DMS53 (cell line): ENCODE measurements at regions not wholly inside any gene's neighbourhood (a gene's known extent, or its start where the extent isn't known, plus 50 kb on each side); places are given as distances from the start of the nearest gene placed in this dataset.
"Not testable (repeated sequence)": the region's sequence is repeated elsewhere in the genome, so short reads cannot be mapped to it uniquely, and the experiment has no call there.

Source experiments
- DNase-seq: peaks from one replicate; lab custom pipeline; 2025; lab: John Stamatoyannopoulos, UW

- DNase-seq = peak; percentile 78
These were observed 51.6 kb upstream of the MPP7 start for GRCh38 chr10:28354511-28354910.

- no peak for DNase-seq
These were observed 52.5 kb upstream of the MPP7 start for GRCh38 chr10:28355376-28355775.

DNA sequence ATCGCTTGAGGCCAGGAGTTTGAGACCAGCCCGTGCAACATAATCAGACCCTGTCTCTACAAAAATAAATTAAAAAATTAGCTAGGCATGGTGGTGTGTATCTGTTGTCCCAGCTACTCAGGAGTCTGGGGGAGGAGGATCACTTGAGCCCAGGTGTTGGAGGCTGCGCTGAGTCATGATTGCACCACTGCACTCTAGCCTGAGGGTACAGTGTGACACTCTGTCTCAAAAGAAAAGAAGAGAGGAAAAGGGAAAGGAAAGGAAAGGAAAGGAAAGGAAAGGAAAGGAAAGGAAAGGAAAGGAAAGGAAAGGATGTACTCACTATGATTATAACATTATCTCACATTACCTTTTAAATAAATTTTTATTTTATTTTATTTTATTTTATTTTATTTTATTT is 56.5 kb upstream of the MPP7 start:
- no peak for DNase-seq

- no peak for DNase-seq
These were observed 57.3 kb upstream of the MPP7 start for GRCh38 chr10:28360175-28360574.

- no peak for DNase-seq
These were observed 60.5 kb upstream of the MPP7 start for GRCh38 chr10:28363376-28363775.

- peak; percentile 78 for DNase-seq
These were observed 63.0 kb upstream of the MPP7 start for GRCh38 chr10:28365840-28366239.

GRCh38 chr10:28366994-28367393 is 64.1 kb upstream of the MPP7 start:
- DNase-seq = no peak

- DNase-seq = no peak
These were observed 64.5 kb upstream of the MPP7 start for GRCh38 chr10:28367413-28367812.

GRCh38 chr10:28367929-28368484 is 65.1 kb upstream of the MPP7 start:
- no peak for DNase-seq

GRCh38 chr10:28370107-28370835 is 67.4 kb upstream of the MPP7 start:
- DNase-seq = no peak

DNA sequence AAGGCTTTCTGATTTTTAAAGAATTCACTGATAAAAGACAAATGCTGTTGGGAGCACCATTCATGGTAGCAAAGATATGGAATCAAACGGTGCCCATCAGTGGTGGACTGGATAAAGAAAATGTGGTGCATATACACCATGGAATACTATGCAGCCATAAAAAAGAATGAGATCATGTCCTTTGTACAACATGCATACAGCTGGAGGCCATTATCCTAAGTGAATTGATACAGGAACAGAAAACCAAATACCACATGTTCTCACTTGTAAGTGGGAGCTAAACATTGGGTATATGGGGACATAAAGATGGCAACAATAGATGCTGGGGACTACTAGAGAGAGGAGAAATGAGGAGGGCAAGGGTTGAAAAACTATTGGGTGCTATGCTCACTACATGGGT is 68.8 kb upstream of the MPP7 start:
- DNase-seq = not testable (repeated sequence)

- no peak for DNase-seq
These were observed 71.2 kb upstream of the MPP7 start for GRCh38 chr10:28374036-28374435.

DNA sequence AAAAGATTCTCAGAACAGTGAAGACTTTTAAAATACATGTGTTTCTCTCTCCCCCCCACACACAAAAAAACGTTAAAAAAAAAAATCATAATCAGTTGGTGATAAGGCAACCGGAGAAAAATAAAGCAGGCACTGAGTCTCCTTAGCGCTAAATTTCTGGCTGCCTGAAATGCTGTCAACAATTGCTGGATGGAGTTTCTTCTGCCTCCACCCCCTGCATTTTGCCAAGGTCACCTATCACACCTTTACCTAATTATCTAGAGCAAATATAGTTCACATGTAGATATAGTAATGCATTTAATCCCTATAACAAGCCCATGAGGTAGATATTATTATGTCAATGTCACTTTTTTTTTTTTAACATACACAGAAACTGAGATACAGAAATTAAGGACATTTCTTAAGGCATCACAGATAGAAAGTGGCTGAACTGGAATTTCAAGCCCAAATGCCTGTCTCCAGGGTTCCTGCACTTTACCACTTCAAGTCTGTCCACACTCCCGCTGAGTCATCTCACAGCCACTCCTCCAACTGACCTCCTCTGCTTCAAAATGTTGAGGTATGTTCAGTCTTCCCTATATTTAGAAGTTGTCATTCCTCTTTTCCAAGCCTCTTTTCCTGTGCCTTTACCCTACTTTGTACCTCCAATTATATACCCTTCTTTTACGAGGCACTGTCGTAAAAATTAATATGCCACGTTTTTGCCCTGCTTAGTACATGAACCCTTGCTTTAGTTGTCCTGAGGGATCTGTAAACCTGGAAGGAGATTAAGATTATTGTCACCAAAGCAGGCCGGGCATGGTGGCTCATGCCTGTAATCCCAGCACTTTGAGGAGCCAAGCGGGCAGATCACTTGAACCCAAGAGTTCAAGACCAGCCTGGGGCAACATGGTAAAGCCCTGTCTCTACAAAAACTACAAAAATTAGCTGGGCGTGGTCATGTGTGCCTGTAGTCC is 72.8 kb upstream of the MPP7 start:
- DNase-seq = peak; percentile 90

DNA sequence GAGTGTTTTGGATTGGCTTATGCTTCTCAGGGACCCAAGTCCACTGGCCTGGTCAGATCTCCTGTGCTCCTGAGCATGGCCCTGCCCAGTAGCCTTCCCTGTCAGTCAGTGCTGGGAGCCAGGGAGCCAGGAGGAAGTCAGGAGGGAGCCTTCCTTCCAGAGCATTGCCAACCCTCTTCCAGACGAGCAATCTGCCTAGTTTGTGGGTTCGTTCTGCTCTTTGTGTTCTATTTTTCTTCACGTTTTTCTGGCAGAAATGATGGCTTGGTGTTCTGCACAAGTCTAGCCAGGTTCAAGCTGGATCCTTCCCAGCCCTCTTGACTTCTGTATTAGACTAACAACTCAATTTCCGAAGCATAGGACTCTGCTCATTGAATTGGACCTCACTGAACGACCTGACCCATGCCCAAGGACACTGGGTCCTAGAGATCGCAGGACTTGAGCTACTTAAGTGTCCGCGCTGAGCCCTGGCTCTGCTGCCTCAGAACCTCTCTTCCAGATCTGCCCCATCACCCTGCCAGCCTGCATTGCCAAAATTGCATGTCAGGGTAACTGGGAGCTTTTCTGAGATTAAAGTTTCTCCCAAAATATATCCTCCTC is 76.2 kb upstream of the MPP7 start:
- DNase-seq = no peak

DNA sequence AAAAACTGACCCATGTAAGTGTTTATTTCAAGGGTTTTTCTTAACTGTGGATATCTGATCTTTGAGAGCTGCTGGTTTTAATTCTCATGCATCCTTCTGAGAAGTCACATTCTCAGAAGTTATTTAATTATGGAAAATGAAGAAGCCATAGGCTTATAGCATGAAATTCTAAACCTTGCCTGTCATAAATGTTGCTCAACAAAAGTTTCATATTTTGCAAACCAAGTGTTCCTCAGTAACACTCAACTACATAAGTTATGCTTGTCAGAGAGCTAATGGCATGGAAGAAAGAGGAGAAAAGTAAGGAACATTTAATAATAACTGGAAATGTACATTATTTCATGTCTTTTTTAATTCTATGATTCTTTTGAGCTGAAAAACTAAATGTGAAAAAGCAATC is 78.6 kb upstream of the MPP7 start:
- DNase-seq = no peak

DNA sequence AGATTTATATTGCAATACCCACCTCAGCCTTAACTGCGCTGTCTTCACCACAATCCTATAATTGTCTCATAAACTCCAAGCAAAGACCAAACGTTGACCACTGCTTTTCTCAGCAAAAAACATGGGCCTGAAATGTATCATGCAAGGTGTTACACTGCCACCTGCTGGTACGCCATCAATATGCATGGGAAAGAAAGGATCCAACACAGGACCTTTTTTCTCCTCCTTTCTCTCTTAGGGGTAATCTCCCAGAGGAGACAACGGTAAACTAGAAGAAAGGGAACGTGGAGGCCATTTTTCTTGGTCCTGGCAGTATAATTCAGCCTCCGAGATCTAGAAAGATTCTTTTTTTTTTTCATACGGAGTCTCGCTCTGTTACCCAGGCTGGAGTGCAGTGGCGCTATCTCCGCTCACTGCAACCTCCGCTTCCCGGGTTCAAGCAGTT is 79.1 kb upstream of the MPP7 start:
- DNase-seq = peak; percentile 97

GRCh38 chr10:28382525-28383269 is 79.8 kb upstream of the MPP7 start:
- DNase-seq = peak; percentile 83

- DNase-seq = no peak
These were observed 81.7 kb upstream of the MPP7 start for GRCh38 chr10:28384557-28384956.

GRCh38 chr10:28385748-28386502 is 83.1 kb upstream of the MPP7 start:
- DNase-seq = no peak

GRCh38 chr10:28386503-28386868 is 83.6 kb upstream of the MPP7 start:
- DNase-seq = no peak

DNA sequence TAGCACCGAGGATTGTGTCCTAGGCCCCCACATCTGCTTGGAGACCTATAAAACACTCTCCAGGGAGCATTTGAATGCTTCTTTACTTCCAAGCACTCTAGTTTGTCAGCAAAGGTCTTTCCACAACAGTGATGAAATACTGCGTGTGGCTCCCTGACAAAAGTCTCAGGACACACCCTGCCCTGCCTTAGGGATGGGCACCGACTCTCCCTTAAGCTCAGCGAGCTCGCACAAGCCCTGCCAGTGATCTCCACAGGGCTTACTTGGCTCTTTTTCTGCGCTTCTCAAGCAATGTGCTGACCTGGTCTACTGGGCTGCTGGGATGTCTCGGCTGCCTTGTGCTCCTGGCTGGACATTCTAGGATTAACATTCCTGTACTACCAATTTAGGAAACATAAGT is 84.3 kb upstream of the MPP7 start:
- DNase-seq = no peak
